LNCaP clone FGC (cell line): ENCODE measurements at regions not wholly inside any gene's neighbourhood (a gene's known extent, or its start where the extent isn't known, plus 50 kb on each side); places are given as distances from the start of the nearest gene placed in this dataset.
A peak's percentile ranks its signal among the peaks of the same experiment; 100 is the strongest.

ENCODE experiments used
- DNase-seq: peaks from one replicate; pipeline ENCODE4 v3.0.0-alpha.2; 2011; ENCODE audit warnings: low read depth
- H3K4me3 ChIP-seq: 2 replicates; pipeline ENCODE4 v1.5.1; 2011; ENCODE audit warnings: mild to moderate bottlenecking, low read depth, low read length, control low read depth
- TF ChIP-seq, protein P1 (sequence below): IDR thresholded peaks from 2 replicates; pipeline ENCODE4 v1.5.1; 2012; ENCODE audit warnings: mild to moderate bottlenecking; ENCODE audit not compliant: control insufficient read depth, insufficient read depth; ENCODE audit errors: extremely low read depth

GRCh38 chr15:95410757-95411156, 919.7 kb upstream of the NR2F2 start:
- H3K4me3 ChIP-seq, result no peak overlapping the region
- DNase-seq, result no peak
- TF ChIP-seq, protein P1, sequence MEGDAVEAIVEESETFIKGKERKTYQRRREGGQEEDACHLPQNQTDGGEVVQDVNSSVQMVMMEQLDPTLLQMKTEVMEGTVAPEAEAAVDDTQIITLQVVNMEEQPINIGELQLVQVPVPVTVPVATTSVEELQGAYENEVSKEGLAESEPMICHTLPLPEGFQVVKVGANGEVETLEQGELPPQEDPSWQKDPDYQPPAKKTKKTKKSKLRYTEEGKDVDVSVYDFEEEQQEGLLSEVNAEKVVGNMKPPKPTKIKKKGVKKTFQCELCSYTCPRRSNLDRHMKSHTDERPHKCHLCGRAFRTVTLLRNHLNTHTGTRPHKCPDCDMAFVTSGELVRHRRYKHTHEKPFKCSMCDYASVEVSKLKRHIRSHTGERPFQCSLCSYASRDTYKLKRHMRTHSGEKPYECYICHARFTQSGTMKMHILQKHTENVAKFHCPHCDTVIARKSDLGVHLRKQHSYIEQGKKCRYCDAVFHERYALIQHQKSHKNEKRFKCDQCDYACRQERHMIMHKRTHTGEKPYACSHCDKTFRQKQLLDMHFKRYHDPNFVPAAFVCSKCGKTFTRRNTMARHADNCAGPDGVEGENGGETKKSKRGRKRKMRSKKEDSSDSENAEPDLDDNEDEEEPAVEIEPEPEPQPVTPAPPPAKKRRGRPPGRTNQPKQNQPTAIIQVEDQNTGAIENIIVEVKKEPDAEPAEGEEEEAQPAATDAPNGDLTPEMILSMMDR, result peak; percentile 15; the same call in 1 of the 2 replicates

DNA sequence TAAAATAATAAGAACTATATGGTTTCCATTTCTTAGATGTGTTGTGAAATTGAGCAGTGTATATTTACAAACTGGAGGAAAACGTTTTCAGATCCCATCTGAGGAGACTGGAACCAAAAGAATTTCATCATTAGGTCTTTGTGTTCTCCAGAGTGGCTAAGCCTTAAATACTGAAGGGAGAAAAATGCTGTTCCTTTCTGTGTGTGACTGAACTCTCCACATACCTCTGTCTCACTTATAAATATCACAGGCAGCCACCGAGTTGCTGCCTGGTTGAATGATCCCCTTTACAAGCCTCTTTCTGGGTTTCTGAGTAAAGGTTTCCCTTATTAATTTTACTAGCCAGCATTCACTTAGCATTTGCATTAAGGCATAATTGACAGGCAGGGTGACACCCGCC, 913.9 kb upstream of the NR2F2 start:
- DNase-seq, result no peak
- TF ChIP-seq, protein P1, result no peak
- H3K4me3 ChIP-seq, result no peak overlapping the region

DNA sequence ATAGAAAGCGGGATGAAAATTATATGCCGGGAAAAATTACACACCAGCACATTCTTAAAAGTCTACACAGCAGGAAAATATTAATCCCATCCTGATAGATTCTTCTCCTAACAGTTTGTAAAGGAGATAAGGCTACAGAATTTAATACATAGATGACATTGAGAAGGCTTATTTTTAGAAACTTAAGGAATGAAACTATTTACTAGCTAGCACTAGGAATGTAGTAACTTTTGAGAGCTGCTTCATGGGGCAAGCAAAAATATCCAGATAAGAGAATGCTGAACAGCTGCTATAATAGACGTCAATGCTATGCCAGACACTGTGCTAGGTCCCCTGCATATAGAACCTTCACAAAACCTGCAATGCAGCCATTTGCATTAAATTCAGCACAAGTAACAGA, 912.7 kb upstream of the NR2F2 start:
- TF ChIP-seq, protein P1, result no peak

DNA sequence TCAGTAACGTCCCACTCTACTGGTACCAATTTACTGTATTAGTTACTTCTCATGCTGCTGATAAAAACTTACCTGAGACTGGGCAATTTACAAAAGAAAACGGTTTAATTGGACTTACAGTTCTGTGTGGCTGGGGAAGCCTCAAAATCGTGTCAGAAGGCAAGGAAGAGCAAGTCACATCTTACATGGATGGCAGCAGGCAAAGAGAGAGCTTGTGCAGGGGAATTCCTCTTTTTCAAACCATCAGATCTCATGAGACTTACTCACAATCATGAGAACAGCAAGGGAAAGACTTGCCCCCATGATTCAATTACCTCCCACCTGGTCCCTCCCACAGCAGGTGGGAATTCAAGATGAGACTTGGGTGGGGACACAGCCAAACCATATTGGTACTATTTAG, 908.2 kb upstream of the NR2F2 start:
- no peak for DNase-seq
- TF ChIP-seq, protein P1, result no peak
- H3K4me3 ChIP-seq, result no peak overlapping the region

More for the DNA sequence above, 912.7 kb upstream of the NR2F2 start:
- no peak for DNase-seq
- H3K4me3 ChIP-seq, result no peak overlapping the region

DNA sequence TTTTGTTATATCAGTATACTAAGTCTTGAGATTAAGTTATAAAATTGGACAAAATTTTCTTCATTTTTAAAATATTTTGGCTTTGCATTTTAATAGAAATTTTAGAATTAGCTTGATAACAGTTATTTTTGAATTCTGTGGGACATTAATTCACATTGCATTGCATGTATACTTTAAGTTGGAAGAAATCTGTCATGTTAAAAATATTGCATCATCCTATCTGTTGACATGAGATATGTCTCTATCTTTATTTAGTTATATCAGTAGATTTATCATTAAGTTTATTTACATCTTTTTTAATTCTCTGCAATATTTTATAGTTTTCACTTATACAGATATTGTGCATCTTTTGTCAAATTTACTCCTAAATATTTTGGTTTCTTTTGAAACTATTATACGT, 904.6 kb upstream of the NR2F2 start:
- DNase-seq, result no peak
- no peak overlapping the region for H3K4me3 ChIP-seq
- TF ChIP-seq, protein P1, result no peak

- no peak for DNase-seq
- TF ChIP-seq, protein P1, result no peak
- no peak overlapping the region for H3K4me3 ChIP-seq
These were observed 901.2 kb upstream of the NR2F2 start for GRCh38 chr15:95429345-95429744.

DNA sequence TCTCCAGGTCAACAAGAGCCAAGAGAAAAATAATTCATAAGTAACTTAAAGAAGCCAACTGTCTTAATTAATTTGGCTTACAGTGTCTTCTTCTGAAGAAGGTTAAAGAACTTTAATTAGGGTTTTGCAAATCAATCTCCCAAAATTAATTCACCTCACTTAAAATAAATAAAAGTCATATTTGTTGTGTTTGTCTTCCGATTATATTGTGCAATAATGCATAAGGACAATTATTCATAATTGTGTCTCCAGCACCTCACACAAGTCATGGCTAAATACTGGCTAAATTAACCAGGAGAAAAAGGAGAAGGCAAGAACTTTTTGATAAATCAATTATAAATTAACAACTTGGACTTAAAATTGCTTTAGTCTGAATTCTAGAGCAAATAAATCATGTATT, 899.0 kb upstream of the NR2F2 start:
- H3K4me3 ChIP-seq, result no peak overlapping the region
- TF ChIP-seq, protein P1, result no peak

More for the DNA sequence above, 899.0 kb upstream of the NR2F2 start:
- DNase-seq, result no peak
